ENCODE measurements at regions not wholly inside any gene's neighbourhood (a gene's known extent, or its start where the extent isn't known, plus 50 kb on each side); places are given as distances from the start of the nearest gene placed in this dataset.
"Not testable (repeated sequence)": the region's sequence is repeated elsewhere in the genome, so short reads cannot be mapped to it uniquely, and the experiment has no call there.

- not testable (repeated sequence) for DNase-seq
Measured at GRCh38 chr6:142016666-142017065, 116.1 kb upstream of the GJE1 start.

- not testable (repeated sequence) for DNase-seq
Measured at GRCh38 chr6:142015463-142015862, 117.3 kb upstream of the GJE1 start.

DNA sequence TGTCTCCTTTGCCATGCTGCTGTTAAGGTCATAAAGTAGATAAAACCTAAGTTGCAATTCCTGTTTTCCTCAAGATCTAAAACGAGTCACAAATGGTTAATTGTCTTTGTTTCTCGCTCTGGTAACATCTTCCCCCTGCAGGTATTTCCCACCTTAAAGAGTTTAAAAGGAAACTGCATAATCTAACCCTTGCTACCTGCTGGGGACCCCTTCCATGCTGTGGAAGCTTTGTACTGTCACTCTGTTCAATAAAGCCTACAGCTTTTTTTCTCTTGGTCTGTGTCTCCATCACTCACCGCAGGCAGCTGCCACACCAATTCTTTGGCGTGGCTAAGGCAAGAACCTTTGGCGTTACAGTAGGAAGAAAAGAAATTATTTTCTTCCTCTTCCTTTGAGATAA is 117.7 kb upstream of the GJE1 start:
- DNase-seq = no peak

- DNase-seq = no peak
Measured at GRCh38 chr6:142014515-142014914, 118.2 kb upstream of the GJE1 start.

- no peak for DNase-seq
Measured at GRCh38 chr6:142013875-142014495, 118.7 kb upstream of the GJE1 start.

DNA sequence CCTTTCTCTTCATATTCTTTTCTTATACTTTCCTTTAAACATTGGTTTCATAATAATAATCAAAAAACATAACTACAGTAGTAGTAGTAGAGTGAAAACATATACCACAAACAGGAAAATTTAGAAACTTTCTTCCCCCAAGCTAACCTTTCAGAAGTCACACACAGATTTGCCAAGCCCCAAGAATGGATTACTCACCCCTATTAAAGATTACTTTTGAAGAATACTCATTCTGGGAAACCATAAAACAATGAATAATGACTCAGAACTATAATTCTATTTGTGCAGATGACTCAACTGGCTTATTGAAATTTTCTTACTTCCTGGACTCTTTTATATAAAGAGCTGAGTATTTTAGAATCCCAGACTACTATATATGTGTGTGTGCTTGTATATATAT is 119.4 kb upstream of the GJE1 start:
- DNase-seq = no peak

GRCh38 chr6:142011775-142012174 is 121.0 kb upstream of the GJE1 start:
- no peak for DNase-seq

- no peak for DNase-seq
Measured at GRCh38 chr6:142011156-142011555, 121.6 kb upstream of the GJE1 start.

DNA sequence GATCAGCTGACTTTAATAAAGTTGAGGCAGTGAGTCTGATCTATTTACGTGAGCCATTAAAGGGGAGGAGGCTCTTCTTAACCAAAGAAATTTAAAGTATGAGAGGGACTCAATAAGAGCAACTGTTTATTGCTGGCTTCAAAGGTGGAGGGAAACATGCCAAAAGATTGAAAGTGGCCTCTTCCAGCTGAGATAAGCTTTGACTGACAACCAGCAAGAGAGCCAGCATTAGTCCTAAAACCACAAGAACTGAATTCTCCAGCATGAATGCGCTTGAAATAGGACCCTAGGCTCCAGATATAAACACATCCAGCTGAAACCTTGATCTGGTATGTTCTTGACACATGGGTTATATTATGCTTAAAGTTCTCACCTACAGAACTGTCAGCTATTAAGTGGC is 123.1 kb upstream of the GJE1 start:
- no peak for DNase-seq

GRCh38 chr6:142008781-142009180 is 123.9 kb upstream of the GJE1 start:
- no peak for DNase-seq

DNA sequence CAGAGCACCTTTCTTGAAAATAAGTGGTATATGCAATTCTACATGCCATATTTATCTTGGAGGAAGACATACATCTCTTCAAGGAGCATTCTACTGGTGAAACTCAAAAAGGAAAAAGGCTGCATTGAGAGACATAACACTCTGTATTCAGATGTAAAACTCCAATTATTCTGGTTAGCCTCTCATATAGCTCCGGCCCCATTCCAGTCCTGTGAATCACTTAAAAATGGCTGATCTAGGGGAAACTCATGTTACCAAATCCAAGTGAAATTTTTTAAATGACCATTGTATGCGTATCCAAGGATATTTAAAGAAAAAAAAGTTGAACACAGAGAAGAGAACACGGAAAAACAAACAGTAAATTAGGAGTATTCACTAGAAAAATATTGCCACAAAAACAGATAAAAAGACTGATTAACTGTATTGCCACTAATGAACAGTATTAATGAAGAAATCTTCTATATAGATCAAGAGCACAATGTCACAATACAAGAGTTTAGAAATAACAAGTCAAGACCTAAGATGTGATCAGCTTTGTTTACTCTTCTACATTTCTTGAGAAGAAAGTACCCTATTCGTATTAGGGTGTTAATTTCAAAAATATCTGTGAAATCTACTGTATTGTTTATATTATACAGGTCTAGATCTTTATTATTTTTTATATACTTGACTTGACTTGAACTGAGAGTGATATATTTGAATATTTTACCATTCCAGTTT is 124.5 kb upstream of the GJE1 start:
- DNase-seq = no peak

GRCh38 chr6:142005021-142005420 is 127.7 kb upstream of the GJE1 start:
- no peak for DNase-seq

GRCh38 chr6:142002825-142003405 is 129.8 kb upstream of the GJE1 start:
- DNase-seq = no peak

GRCh38 chr6:141996823-141997222 is 135.9 kb upstream of the GJE1 start:
- DNase-seq = no peak

- DNase-seq = no peak
Measured at GRCh38 chr6:141992109-141992508, 140.6 kb upstream of the GJE1 start.

DNA sequence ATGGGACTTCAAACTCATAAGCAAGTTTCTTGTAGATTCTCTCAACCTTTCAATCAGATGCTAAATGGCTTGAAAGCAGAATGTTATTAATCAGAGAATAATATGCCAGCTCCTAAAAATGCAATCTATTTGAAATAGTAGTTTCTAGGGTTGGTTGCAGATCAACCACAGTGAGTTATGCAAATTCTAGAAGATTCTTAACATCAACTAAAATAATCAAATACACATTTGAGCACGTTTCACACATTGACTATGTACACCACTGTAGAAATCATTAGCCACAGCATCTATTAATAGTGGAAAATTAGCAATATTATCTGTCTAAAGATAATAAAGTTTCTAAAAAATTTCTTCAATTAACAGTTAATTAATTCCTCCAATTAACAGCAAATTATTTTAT is 141.9 kb upstream of the GJE1 start:
- no peak for DNase-seq

DNA sequence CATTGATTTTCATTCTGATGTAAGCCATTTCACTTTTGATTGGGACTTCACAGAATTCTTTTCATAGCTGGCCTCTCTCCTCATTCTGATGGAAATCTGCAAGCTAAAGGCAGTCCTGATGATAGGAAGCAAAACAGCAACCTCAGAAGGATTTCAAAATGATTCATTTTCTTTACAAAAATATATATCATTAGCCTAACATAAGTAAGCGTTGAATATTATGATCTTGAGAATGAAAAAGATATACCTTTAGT is 143.1 kb upstream of the GJE1 start:
- no peak for DNase-seq

DNA sequence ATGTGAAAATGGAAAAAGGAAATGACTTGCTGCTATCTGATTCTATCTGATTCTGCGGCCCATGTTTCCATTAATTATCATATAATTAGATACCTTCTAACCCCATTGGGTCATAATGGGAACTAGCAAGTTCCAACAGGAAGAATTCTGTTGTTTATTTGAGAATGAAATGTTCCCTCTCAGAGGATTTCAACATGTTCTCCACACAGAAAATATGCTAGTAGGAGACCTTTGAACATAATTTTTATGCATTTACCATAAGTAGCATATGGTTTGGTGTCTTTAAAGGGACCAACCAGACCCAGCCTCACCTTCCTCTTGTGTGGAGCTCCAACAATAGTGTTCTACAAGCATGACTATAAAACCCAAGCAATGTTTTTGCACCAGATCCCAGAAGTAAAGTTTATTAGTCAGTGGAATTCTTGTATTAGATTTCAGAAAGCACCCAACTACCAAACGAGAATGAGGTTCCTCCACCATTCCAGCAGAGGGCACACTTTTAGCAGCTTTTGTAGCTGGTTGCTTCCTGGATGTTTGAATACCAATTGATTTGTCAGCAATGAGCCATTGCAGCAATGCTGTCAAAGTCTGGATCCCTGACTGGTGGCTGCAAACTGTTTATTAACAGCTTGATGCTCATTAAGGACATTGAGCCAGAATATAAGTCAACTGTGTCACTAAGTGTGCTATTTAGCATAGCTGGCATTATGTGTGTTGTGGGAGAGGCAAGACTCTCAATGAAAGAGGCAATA is 143.6 kb upstream of the GJE1 start:
- no peak for DNase-seq

- DNase-seq = no peak
Measured at GRCh38 chr6:141988327-141988726, 144.4 kb upstream of the GJE1 start.

DNA sequence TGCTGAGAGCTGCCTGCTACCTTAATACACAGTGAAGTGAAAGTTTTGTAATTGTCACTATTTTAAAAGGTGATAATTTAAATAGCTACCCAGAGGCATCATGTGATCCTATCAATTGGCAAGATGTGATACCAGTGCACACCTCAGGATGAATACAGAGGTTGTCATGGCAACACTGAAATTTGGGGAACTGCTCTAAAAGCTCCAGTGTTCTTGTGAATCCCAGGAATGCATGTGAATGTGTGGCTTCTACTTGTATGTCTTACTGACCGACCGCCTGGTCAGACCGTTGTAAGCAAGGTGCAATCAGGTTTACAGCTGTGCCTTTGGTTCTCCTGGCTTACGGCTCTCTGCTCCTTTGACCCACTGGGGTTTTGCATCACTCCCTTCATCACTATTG is 146.3 kb upstream of the GJE1 start:
- no peak for DNase-seq

DNA sequence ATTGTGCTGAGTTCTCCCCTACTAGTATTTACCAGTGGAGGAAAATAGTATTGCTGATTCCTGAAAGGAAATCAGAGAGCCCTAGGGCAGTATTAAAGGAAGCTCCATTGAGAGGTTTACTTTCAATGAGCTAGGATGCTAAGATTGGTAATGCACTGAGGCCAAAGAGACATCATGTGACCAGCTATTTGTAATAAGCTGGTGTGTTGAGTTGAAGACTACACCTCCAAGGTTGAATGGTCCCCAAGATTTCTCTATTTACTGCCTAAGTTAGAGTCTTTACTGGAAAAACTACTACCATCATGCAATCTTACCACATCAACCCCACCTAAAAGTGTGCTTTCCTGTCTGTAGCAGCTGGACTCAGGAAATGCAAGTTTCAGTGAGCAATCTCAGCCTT is 151.5 kb upstream of the GJE1 start:
- DNase-seq = no peak

GRCh38 chr6:141977782-141978181 is 154.9 kb upstream of the GJE1 start:
- DNase-seq = no peak

DNA sequence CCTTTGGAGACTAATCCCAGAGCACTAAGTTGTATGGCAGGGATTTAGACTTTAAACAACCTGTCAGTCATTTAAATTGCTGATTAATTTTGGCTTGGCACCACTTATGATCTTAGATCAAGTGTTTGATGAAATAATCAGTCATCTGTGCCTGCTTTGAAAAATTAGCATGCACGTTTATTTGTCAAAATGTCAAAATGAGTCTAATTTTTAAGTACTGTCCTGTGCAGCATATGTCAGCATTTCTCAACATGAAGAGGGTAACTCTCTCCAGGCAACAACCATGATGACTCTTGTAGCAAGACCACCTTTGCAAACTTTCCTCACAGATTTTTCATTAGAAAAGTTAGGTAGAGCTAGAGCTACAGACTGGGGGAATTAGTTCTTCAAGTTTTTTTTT is 155.7 kb upstream of the GJE1 start:
- DNase-seq = no peak

DNA sequence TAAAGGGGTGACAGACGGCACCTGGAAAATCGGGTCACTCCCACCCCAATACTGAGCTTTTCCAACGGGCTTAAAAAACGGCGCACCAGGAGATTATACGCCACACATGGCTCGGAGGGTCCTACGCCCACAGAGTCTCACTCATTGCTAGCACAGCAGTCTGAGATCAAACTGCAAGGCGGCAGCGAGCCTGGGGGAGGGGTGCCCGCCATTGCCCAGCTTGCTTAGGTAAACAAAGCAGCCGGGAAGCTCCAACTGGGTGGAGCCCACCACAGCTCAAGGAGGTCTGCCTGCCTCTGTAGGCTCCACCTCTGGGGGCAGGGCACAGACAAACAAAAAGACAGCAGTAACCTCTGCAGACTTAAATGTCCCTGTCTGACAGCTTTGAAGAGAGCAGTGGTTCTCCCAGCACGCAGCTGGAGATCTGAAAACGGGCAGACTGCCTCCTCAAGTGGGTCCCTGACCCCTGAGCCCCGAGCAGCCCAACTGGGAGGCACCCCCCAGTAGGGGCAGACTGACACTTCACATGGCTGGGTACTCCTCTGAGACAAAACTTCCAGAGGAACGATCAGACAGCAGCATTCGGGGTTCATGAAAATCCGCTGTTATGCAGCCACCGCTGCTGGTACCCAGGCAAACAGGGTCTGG is 162.8 kb upstream of the GJE1 start:
- not testable (repeated sequence) for DNase-seq
